SK-N-SH treated with all-trans-retinoic acid at 6 μM for 48 hours (cell line): ENCODE measurements at regions not wholly inside any gene's neighbourhood (a gene's known extent, or its start where the extent isn't known, plus 50 kb on each side); places are given as distances from the start of the nearest gene placed in this dataset.

Experiments
- ARNTL ChIP-seq: fragments of 450-650 bp; formaldehyde crosslinking; IDR thresholded peaks from 2 replicates; pipeline ENCODE4 v1.5.0; 2020; ENCODE audit warnings: low read depth, mild to moderate bottlenecking, moderate library complexity, borderline replicate concordance
- BACH2 ChIP-seq: fragments of 250-450 bp; sonication (Bioruptor Pico); IDR thresholded peaks from 2 replicates; pipeline ENCODE4 v1.9.0; 2021; ENCODE audit warnings: mild to moderate bottlenecking, borderline replicate concordance
- CSDC2 ChIP-seq: fragments of 250-450 bp; sonication (Bioruptor Pico); IDR thresholded peaks from 2 replicates; pipeline ENCODE4 v1.5.0; 2020; ENCODE audit warnings: mild to moderate bottlenecking, moderate library complexity
- PATZ1 ChIP-seq: fragments of 250-450 bp; sonication (Bioruptor Pico); IDR thresholded peaks from 2 replicates; pipeline ENCODE4 v1.8.0; 2020; ENCODE audit warnings: mild to moderate bottlenecking, moderate library complexity, borderline replicate concordance
- RARB ChIP-seq: fragments of 250-450 bp; sonication (Bioruptor Pico); IDR thresholded peaks from 2 replicates; pipeline ENCODE4 v1.8.0; 2021; ENCODE audit warnings: mild to moderate bottlenecking, moderate library complexity
- ZC3H10 ChIP-seq: fragments of 250-450 bp; sonication (Bioruptor Pico); IDR thresholded peaks from 2 replicates; pipeline ENCODE4 v1.5.1; 2021; ENCODE audit warnings: mild to moderate bottlenecking, moderate library complexity
- ZFP3 ChIP-seq: fragments of 250-450 bp; sonication (Bioruptor Pico); IDR thresholded peaks from 2 replicates; pipeline ENCODE4 v1.5.0; 2020; ENCODE audit warnings: mild to moderate bottlenecking, moderate library complexity
- ZNF565 ChIP-seq: fragments of 450-650 bp; formaldehyde crosslinking; conservative IDR thresholded peaks from 2 replicates; pipeline ENCODE4 v1.5.0; 2020; ENCODE audit warnings: low read depth, mild to moderate bottlenecking, moderate library complexity

- TF ChIP-seq BACH2 (CRISPR knock-in tag) = no peak
- no peak for TF ChIP-seq ZNF565 (CRISPR knock-in tag)
- TF ChIP-seq CSDC2 = no peak
- TF ChIP-seq PATZ1 (CRISPR knock-in tag) = no peak
- no peak for TF ChIP-seq RARB
- no peak for TF ChIP-seq ZFP3 (CRISPR knock-in tag)
- no peak for TF ChIP-seq ZC3H10 (CRISPR knock-in tag)
- no peak for TF ChIP-seq ARNTL (CRISPR knock-in tag)
These were observed 236.7 kb downstream of the TENT5A start for GRCh38 chr6:81515562-81516453.
